H9 (cell line): ENCODE measurements at regions not wholly inside any gene's neighbourhood (a gene's known extent, or its start where the extent isn't known, plus 50 kb on each side); places are given as distances from the start of the nearest gene placed in this dataset.

ENCODE experiments used
- DNase-seq: peaks from one replicate; pipeline ENCODE4 v3.0.0-alpha.2; 2017
- H2AFZ ChIP-seq: one replicate; pipeline ENCODE4 v1.6.1; 2013; ENCODE audit warnings: mild to moderate bottlenecking, low read length, control low read depth, moderate library complexity
- H2AK5ac ChIP-seq: 2 replicates; pipeline ENCODE4 v1.6.1; 2013; ENCODE audit warnings: low read length, control low read depth, mixed read lengths; ENCODE audit not compliant: insufficient read length
- H2BK120ac ChIP-seq: one replicate; pipeline ENCODE4 v1.6.1; 2013; ENCODE audit warnings: low read depth, mild to moderate bottlenecking, low read length, control low read depth, inconsistent platforms; ENCODE audit not compliant: poor library complexity, severe bottlenecking
- H2BK12ac ChIP-seq: 2 replicates; pipeline ENCODE4 v1.6.1; 2013; ENCODE audit warnings: low read length, control low read depth, mixed read lengths, low read depth; ENCODE audit not compliant: insufficient read length
- H2BK15ac ChIP-seq: 2 replicates; pipeline ENCODE4 v1.6.1; 2013; ENCODE audit warnings: low read depth, low read length, control low read depth
- H2BK20ac ChIP-seq: one replicate; pipeline ENCODE4 v1.6.1; 2013; ENCODE audit warnings: low read depth, mild to moderate bottlenecking, low read length, control low read depth, inconsistent platforms; ENCODE audit not compliant: poor library complexity, severe bottlenecking
- H2BK5ac ChIP-seq: 2 replicates; pipeline ENCODE4 v1.6.1; 2013; ENCODE audit warnings: low read length, control low read depth, mixed read lengths; ENCODE audit not compliant: insufficient read length
- H3K14ac ChIP-seq: 2 replicates; pipeline ENCODE4 v1.6.1; 2013; ENCODE audit warnings: low read length, control low read depth; ENCODE audit not compliant: insufficient read depth
- H3K18ac ChIP-seq: 2 replicates; pipeline ENCODE4 v1.6.1; 2013; ENCODE audit warnings: low read depth, mild to moderate bottlenecking, mixed read lengths, low read length, control low read depth; ENCODE audit not compliant: insufficient read length
- H3K23ac ChIP-seq: 2 replicates; pipeline ENCODE4 v1.6.1; 2013; ENCODE audit warnings: low read length, control low read depth, mixed read lengths, low read depth; ENCODE audit not compliant: insufficient read length
- H3K23me2 ChIP-seq: 2 replicates; pipeline ENCODE4 v1.6.1; 2013; ENCODE audit warnings: low read depth, mild to moderate bottlenecking, mixed read lengths, low read length, control low read depth; ENCODE audit not compliant: insufficient read length, poor library complexity, severe bottlenecking
- H3K27ac ChIP-seq: 2 replicates; pipeline ENCODE4 v1.5.1; 2013; ENCODE audit warnings: low read length, control low read depth, mixed read lengths, low read depth; ENCODE audit not compliant: insufficient read length
- H3K27me3 ChIP-seq: 2 replicates; pipeline ENCODE4 v1.6.1; 2013; ENCODE audit warnings: low read length, control low read depth, inconsistent platforms; ENCODE audit not compliant: insufficient read depth
- H3K4ac ChIP-seq: 2 replicates; pipeline ENCODE4 v1.6.1; 2013; ENCODE audit warnings: low read depth, mild to moderate bottlenecking, control low read depth, inconsistent platforms, low read length, moderate library complexity
- H3K4me1 ChIP-seq: 2 replicates; pipeline ENCODE4 v1.6.1; 2013; ENCODE audit warnings: low read length, control low read depth, inconsistent platforms; ENCODE audit not compliant: insufficient read depth
- H3K4me2 ChIP-seq: 2 replicates; pipeline ENCODE4 v1.6.1; 2013; ENCODE audit warnings: low read length, control low read depth, mixed read lengths; ENCODE audit not compliant: insufficient read length, insufficient read depth
- H3K56ac ChIP-seq: 2 replicates; pipeline ENCODE4 v1.6.1; 2013; ENCODE audit warnings: low read depth, mild to moderate bottlenecking, mixed read lengths, low read length, control low read depth; ENCODE audit not compliant: insufficient read length
- H3K79me1 ChIP-seq: 2 replicates; pipeline ENCODE4 v1.6.1; 2013; ENCODE audit warnings: low read depth, mild to moderate bottlenecking, moderate library complexity, low read length, control low read depth, inconsistent platforms; ENCODE audit not compliant: insufficient read depth, poor library complexity, severe bottlenecking
- H3K79me2 ChIP-seq: 2 replicates; pipeline ENCODE4 v1.6.1; 2013; ENCODE audit warnings: low read length, control low read depth, inconsistent platforms; ENCODE audit not compliant: insufficient read depth
- H3K9ac ChIP-seq: 2 replicates; pipeline ENCODE4 v1.6.1; 2013; ENCODE audit warnings: low read length, control low read depth, mixed read lengths; ENCODE audit not compliant: insufficient read length; ENCODE audit errors: extremely low read depth
- H3K9me3 ChIP-seq: one replicate; pipeline ENCODE4 v1.6.1; 2013; ENCODE audit warnings: low read depth, low read length, inconsistent platforms; ENCODE audit not compliant: control insufficient read depth
- H3T11ph ChIP-seq: one replicate; pipeline ENCODE4 v1.6.1; 2013; ENCODE audit warnings: mild to moderate bottlenecking, low read length, control low read depth, inconsistent platforms
- H4K20me1 ChIP-seq: one replicate; pipeline ENCODE4 v1.6.1; 2013; ENCODE audit not compliant: control insufficient read depth, insufficient read length, insufficient read depth
- H4K5ac ChIP-seq: 2 replicates; pipeline ENCODE4 v1.6.1; 2013; ENCODE audit warnings: low read depth, mild to moderate bottlenecking, mixed read lengths, low read length, control low read depth; ENCODE audit not compliant: insufficient read length
- H4K8ac ChIP-seq: replicated peaks from 2 replicates; pipeline ENCODE4 v1.6.1; 2013; ENCODE audit warnings: low read length, control low read depth, mixed read lengths, low read depth; ENCODE audit not compliant: insufficient read length
- H4K91ac ChIP-seq: 2 replicates; pipeline ENCODE4 v1.6.1; 2013; ENCODE audit warnings: low read depth, mild to moderate bottlenecking, moderate library complexity, mixed read lengths, low read length, control low read depth; ENCODE audit not compliant: insufficient read length
- H3K27ac Mint-ChIP-seq, 3 experiments: 2 replicates in 2 of 3; 3 replicates in 1 of 3; pipeline ENCODE4 v1.8.0; 2020 to 2021; ENCODE audit warnings: mixed read lengths in 3 of 3, mild to moderate bottlenecking in 1 of 3, moderate library complexity in 1 of 3
- H3K27me3 Mint-ChIP-seq: 2 replicates; pipeline ENCODE4 v1.8.0; 2021; ENCODE audit warnings: low read depth, mild to moderate bottlenecking, moderate library complexity, mixed read lengths
- H3K36me3 Mint-ChIP-seq, 3 experiments: 2 replicates in 2 of 3; 3 replicates in 1 of 3; pipeline ENCODE4 v1.8.0; 2020 to 2021; ENCODE audit warnings: low read depth in 3 of 3, mixed read lengths in 3 of 3; ENCODE audit not compliant: insufficient read depth in 1 of 3
- H3K4me1 Mint-ChIP-seq, 2 experiments: 2 replicates each; pipeline ENCODE4 v1.8.0; 2020; ENCODE audit warnings: mixed read lengths in 2 of 2
- H3K4me3 Mint-ChIP-seq, 2 experiments: 2 replicates in 1 of 2; 3 replicates in 1 of 2; pipeline ENCODE4 v1.8.0; 2020 to 2021; ENCODE audit warnings: mild to moderate bottlenecking in 2 of 2, mixed read lengths in 2 of 2, moderate library complexity in 1 of 2
- H3K9me3 Mint-ChIP-seq, 2 experiments: 2 replicates in 1 of 2; 3 replicates in 1 of 2; pipeline ENCODE4 v1.8.0; 2020; ENCODE audit warnings: mild to moderate bottlenecking in 2 of 2, mixed read lengths in 2 of 2, moderate library complexity in 1 of 2
- WGBS: extraction: QIAGEN DNeasy Blood & Tissue Kit; methylation state at CpG from one replicate; pipeline ENCODE4 v1.1.7; 2013; ENCODE audit warnings: missing lambda C conversion rate, low lambda C conversion rate, mixed read lengths; ENCODE audit not compliant: insufficient read length; ENCODE audit errors: extremely low coverage; 5-methylcytosine and 5-hydroxymethylcytosine counted together
- TF ChIP-seq, protein P1 (sequence below): fragments of 200-600 bp; sonication (generic); conservative IDR thresholded peaks from 3 replicates; pipeline ENCODE4 v1.8.0; 2021; ENCODE audit warnings: antibody characterized with exemption, mild to moderate bottlenecking

GRCh38 chr10:65684896-65685295 lies 1240.9 kb upstream of the LRRTM3 start:
- no peak overlapping the region for H3T11ph ChIP-seq
- H3K79me1 ChIP-seq = no peaks in the 10 kb centered on the region
- Mint-ChIP-seq H3K27ac (no peak overlapping the region), H3K27me3 (no peaks in the 10 kb centered on the region), H3K4me1 (peaks cover 6 to 8% of the 10 kb centered on the region in 2 experiments), H3K9me3 (no peaks in the 10 kb centered on the region), H3K36me3 (no peaks in the 10 kb centered on the region), H3K4me3 (no peak overlapping the region)
- no peaks in the 10 kb centered on the region for H3K27me3 ChIP-seq
- H3K4me1 ChIP-seq = no peaks in the 10 kb centered on the region
- H3K23ac ChIP-seq = no peak overlapping the region
- H4K20me1 ChIP-seq = no peaks in the 10 kb centered on the region
- H4K8ac ChIP-seq = no peak overlapping the region
- no peak overlapping the region for H3K4me2 ChIP-seq
- H2AFZ ChIP-seq = no peak overlapping the region
- no peak overlapping the region for H3K56ac ChIP-seq
- H3K4ac ChIP-seq = no peak overlapping the region
- no peaks in the 10 kb centered on the region for H3K9me3 ChIP-seq
- no peak overlapping the region for H3K14ac ChIP-seq
- no peak overlapping the region for H4K5ac ChIP-seq
- H4K91ac ChIP-seq = no peak overlapping the region
- H3K9ac ChIP-seq = no peak overlapping the region
- no peak overlapping the region for H2BK20ac ChIP-seq
- no peak overlapping the region for H3K18ac ChIP-seq
- H2BK15ac ChIP-seq = no peak overlapping the region
- no peaks in the 10 kb centered on the region for H3K79me2 ChIP-seq
- TF ChIP-seq, protein P1, sequence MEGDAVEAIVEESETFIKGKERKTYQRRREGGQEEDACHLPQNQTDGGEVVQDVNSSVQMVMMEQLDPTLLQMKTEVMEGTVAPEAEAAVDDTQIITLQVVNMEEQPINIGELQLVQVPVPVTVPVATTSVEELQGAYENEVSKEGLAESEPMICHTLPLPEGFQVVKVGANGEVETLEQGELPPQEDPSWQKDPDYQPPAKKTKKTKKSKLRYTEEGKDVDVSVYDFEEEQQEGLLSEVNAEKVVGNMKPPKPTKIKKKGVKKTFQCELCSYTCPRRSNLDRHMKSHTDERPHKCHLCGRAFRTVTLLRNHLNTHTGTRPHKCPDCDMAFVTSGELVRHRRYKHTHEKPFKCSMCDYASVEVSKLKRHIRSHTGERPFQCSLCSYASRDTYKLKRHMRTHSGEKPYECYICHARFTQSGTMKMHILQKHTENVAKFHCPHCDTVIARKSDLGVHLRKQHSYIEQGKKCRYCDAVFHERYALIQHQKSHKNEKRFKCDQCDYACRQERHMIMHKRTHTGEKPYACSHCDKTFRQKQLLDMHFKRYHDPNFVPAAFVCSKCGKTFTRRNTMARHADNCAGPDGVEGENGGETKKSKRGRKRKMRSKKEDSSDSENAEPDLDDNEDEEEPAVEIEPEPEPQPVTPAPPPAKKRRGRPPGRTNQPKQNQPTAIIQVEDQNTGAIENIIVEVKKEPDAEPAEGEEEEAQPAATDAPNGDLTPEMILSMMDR = no peak
- no peaks in the 10 kb centered on the region for H3K23me2 ChIP-seq
- H3K27ac ChIP-seq = no peak overlapping the region
- WGBS = no CpG with 5 or more reads among the region's 2 CpGs
- H2BK5ac ChIP-seq = no peak overlapping the region
- H2AK5ac ChIP-seq = no peak overlapping the region
- H2BK12ac ChIP-seq = no peak overlapping the region
- DNase-seq = no peak
- no peak overlapping the region for H2BK120ac ChIP-seq
